AG08395 (cell line): ENCODE measurements at regions not wholly inside any gene's neighbourhood (a gene's known extent, or its start where the extent isn't known, plus 50 kb on each side); places are given as distances from the start of the nearest gene placed in this dataset.
A peak's percentile ranks its signal among the peaks of the same experiment; 100 is the strongest.

Source experiments
- DNase-seq: peaks from one replicate; pipeline ENCODE4 v3.0.0; 2012; ENCODE audit warnings: mixed read lengths, low spot score

- DNase-seq: peak; percentile 67
These were observed 695.1 kb downstream of the PLCL1 start for GRCh38 chr2:198499539-198499938.

DNA sequence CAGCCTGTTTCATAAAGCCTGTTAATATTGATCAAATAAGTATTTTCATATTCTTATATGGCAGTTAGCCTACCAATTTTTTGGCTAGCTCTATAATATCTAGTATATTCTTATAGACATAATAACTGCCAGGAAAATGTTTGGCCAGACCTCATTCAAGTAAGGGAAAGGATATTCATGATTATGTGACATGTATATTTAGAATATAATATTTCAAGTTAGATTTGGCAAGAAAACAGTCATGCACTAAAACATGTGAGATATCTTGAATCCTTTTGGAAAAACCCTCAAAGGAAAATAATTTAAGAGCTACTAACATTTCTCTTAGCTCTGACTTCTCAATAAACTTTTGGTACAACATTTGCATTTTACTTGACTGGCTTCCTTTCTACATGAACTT, 694.1 kb downstream of the PLCL1 start:
- no peak for DNase-seq

GRCh38 chr2:198498048-198498447, 693.7 kb downstream of the PLCL1 start:
- DNase-seq: no peak

DNA sequence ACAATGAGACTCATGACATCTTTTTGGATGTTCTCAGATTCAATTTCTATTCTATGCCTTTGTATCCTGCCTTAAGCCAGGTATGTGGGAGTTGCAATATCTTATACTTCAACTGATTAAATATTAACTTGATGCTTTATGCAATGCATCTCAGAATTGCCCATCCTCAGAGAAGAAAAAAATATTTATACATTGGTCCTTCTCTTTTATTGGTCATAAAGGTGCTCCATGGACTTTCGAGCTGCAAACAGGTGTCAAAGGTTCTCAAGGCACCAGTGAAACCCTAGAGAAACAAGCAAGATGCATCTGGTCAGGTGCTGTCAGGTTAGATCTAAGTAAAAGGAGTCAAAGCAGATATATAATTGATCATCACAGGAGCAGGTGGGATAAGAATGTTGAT, 690.5 kb downstream of the PLCL1 start:
- no peak for DNase-seq

GRCh38 chr2:198490748-198491147, 686.4 kb downstream of the PLCL1 start:
- no peak for DNase-seq

GRCh38 chr2:198488964-198489363, 684.6 kb downstream of the PLCL1 start:
- no peak for DNase-seq

GRCh38 chr2:198483051-198483450, 678.7 kb downstream of the PLCL1 start:
- peak; percentile 27 for DNase-seq

GRCh38 chr2:198479065-198479464, 674.7 kb downstream of the PLCL1 start:
- DNase-seq: no peak

GRCh38 chr2:198478361-198478760, 674.0 kb downstream of the PLCL1 start:
- no peak for DNase-seq

DNA sequence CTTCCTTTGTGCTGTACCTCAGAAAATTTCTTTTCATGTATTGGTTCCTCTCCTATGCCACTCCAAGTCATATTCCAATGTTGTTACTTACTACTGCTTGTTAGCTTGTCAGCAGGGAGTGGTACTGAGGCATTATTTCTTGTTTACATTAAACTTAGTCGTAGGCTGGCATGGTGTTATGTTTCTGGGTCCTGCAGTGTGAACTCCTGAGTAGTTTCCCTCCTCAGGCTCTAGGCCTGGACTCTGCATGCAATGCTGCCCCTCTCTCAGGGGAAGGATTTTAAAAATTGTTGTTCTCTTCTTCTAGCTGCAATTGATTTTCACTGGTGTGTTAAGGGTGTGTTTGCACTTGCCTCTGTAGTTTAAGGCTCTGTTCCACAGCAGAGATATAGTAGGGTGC, 671.6 kb downstream of the PLCL1 start:
- no peak for DNase-seq

DNA sequence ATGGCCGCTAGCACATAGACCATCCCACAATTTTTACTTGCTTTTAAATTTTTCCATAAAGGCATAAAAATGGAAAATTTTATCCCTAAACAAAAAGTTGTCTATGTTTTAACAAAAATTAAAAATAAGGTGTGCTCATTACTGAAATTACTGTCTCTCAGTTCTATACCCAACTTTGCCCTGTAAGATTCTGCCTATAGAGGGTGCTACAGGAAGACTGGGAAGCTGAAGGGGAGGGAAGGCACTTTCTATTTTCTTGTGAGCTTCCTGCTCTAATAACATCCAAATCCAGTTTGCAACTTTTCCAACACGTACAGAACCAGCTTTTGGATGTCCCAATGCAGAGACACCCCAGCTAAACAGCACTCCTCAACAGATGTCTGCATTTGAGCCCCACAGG, 666.9 kb downstream of the PLCL1 start:
- DNase-seq: no peak

DNA sequence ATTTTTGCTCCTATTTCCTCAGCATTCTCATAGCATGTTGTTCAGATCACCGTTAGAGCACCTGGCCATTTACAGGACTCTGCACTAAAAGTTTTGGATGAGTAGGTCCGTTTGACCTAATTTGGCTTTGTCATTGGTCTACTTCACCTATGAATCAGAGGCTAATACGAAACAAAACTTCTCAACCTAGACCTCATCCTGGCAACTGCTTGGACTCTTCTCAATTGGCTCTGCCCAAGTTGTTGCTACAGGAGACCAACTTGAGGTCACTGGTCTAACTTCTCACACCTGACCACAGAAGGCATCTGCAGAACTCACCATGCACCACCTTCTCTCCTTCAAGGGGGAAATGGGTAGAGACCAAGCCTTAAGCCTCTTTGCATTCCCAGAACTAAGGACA, 663.7 kb downstream of the PLCL1 start:
- no peak for DNase-seq

DNA sequence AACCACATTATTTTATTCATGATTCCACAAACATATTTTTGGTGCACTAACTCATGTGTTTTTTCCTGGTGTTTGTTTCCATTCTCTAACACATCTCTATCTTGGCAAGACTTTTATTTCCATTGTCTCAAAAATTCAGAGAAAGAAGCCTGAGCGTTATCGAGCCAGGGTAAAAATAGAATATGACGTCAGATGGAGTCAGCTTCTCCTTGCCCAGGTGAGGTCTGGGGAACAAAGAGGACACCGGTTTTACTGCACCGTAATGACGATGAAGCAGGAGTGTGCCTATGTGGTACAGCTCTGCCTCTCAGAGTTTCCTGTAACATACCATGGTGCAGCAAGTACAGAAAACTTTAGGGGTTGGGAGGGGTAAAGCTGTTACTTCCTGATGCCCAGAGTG, 661.6 kb downstream of the PLCL1 start:
- no peak for DNase-seq

GRCh38 chr2:198456418-198456817, 652.0 kb downstream of the PLCL1 start:
- peak; percentile 21 for DNase-seq

DNA sequence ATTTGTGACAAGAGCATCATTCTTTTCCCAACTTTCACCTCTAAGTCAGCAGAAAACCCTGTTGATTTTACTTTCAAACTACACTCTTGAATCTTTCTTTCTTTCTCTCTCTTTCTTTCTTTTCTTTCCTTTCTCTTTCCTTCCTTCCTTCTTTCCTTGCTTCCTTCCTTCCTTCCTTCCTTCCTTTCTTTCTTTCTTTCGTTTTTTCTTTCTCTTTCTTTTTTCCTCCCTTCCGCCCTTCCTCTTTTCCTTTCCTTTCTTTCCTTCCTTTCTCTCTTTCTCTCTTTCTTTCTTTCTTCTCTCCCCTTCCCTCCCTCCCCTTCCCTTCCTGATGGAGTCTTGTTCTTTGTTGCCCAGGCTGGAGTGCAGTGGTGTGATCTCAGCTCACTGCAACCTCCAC, 649.5 kb downstream of the PLCL1 start:
- DNase-seq: no peak

DNA sequence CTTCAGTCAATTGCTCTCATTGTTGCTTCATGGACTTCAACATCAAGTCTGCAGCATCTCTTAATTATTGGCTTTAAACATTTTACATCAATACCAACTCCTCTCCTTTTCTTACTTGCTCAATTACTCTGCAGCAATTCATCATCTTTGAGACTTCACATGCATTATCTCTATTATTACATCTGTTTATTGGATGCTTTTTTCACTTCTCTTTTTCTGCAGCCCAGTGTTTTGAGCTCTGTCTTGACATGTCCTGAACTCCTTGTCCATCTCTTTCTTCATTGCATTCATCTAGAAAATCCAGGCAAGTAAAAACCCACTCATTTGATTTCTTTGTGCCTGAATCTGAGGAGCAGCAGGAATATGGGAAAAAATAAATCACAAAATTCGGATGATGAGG, 647.9 kb downstream of the PLCL1 start:
- DNase-seq: no peak

- DNase-seq: no peak
These were observed 644.4 kb downstream of the PLCL1 start for GRCh38 chr2:198448789-198449188.

DNA sequence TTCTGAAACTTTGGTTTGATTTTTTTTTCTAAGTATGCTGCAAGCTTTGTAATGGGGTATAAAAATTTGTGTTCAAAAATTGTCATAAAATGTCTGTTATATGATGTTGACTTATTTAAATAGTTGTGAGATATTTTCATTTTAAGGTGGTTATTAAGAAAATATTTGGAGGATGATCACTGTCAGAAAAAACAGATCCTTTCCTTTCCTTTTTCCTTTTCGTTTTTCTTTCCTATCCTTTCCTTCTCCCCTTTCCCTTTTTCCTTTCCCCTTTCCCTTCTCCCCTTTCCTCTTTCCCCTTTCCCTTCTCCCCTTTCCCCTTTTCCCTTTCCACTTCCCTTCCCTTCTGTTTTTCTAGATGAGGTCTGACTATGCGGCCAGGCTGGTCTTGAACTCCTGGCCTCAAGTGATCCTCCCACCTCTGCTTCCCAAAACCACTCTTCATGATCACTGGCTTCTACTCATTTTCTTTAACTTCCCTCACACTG, 640.5 kb downstream of the PLCL1 start:
- DNase-seq: no peak

- DNase-seq: no peak
These were observed 637.5 kb downstream of the PLCL1 start for GRCh38 chr2:198441901-198442300.

DNA sequence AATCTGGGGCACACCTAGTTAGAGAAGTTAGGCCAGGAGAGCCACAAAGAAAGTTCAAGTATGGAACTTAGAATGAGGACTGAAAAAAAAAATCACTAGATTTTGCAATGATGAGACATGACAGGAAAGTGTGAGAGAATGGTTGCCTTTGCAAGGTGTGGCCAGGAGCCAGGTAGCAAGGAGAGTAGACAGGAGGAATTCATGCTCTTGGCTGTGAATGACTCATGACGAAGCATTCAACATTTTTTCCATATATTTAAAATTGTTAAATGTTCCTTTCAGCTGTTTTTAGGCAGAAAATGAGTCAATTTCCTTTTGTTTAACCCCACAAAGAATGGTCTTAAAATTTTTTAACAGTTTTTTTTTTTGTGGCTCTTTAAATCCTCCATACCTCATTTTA, 636.9 kb downstream of the PLCL1 start:
- peak; percentile 11 for DNase-seq

GRCh38 chr2:198440833-198441232, 636.4 kb downstream of the PLCL1 start:
- no peak for DNase-seq

DNA sequence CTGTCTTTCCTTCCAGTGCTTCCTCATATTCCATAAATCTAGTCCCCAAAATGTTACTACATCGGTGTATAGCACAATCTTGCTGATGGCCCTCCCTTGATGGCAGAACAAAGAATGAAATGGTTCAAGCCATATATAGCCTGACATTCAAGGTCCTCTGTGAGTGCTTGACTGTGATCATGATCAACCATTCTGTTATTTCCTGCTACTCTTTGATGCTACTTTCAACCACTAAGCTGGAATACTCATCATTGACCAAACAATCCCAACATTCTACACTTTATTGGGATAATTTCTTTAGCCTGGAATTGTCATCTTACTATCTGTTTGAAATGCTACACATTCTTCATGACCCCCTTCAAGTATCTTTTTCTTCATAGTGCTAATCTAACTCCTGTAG, 633.9 kb downstream of the PLCL1 start:
- no peak for DNase-seq

GRCh38 chr2:198424112-198424511, 619.7 kb downstream of the PLCL1 start:
- no peak for DNase-seq

DNA sequence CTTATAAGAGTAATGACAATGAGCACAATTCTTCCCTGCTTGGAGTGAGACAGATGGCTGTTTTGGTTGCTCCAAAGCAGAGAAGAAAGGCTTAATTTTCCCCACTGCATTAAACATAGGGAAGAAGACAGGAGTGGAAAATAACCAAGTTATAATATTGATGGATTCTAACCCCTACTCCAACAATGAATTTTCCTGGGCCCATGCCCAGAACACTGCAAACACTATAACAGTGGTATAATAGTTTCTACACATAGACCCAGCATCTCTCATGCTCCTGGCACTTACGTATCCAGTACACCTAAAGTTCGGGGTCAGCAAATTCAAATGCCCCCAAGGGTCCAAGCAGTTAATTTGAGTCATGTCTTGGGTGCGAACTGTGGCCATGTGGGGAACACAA, 613.4 kb downstream of the PLCL1 start:
- no peak for DNase-seq

- DNase-seq: no peak
These were observed 610.6 kb downstream of the PLCL1 start for GRCh38 chr2:198414976-198415375.
